Head of caudate nucleus (tissue), 42 donors: ENCODE measurements at regions not wholly inside any gene's neighbourhood (a gene's known extent, or its start where the extent isn't known, plus 50 kb on each side); places are given as distances from the start of the nearest gene placed in this dataset.

Source experiments
- DNase-seq, 42 donors: peaks; one replicate each; pipeline versions ENCODE4 v3.0.0 to v3.0.0-alpha.2; 2020 to 2021; ENCODE audit warnings: mixed read lengths in 7 of 42
- intact Hi-C: fragments of 100-400 bp; cut with DNase I; formaldehyde crosslinking; loops from one replicate; pipeline ENCODE4 v1.15.0; 2022

DNA sequence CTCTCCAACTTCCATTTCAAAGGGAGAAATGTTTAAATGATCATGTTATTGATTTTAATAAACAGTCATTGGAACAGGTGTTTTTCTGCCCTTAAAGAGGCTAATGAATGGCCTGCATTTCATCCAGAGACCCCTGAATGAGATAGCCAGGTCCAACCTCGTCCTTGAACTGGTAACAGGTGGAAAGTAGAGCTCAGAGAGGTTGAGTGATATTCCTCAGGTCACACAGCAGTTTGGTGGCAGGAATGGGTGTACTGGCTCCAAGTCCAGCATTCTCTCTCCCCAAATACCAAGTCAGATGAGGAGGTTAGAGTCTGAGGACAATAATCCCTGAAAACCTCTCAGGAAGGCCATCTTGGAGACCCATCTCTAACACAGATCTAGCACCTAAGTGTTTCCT is 81.7 kb upstream of the ANO1 start:
- DNase-seq: no peak
- intact Hi-C loops: no loop called here

DNA sequence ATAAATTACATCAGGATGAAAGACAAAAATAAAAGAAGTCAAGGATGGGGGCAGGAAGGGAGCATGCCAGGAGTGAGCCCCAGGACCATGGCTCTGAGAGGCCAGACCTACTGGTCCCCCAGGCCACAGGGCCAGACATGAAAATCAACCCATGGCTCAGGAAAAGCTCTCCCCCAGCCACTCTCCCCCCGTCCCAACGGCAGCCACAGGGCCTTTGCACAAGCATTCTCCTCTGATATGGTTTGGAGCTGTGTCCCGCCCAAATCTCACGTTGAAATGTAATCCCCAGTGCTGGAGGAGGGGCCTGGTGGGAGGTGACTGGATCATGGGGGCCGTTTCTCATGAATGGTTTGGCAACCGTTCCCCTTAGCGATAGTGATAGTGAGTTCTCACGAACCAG is 80.8 kb upstream of the ANO1 start:
- DNase-seq: no peak
- intact Hi-C loops: no loop called here

DNA sequence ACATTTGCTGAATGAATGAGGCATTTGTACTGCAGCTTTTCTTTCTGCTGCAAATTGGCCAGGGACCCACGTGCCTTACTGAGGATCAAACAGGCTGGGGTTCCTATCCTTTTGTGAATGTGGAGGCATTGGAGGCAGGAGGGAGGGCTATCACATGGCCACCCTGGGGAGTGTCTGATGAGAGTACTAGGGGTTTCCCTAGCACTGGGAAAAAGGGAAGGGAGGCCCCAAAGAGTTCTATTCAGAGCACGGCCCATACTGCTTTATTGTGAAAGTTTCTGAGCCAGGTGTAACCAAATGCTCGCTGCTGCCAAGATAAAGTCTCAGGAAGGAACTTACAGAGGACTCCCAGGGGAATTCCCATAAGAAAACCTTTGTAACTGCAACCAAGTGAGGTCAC is 78.4 kb upstream of the ANO1 start:
- intact Hi-C loops: no loop called here

DNA sequence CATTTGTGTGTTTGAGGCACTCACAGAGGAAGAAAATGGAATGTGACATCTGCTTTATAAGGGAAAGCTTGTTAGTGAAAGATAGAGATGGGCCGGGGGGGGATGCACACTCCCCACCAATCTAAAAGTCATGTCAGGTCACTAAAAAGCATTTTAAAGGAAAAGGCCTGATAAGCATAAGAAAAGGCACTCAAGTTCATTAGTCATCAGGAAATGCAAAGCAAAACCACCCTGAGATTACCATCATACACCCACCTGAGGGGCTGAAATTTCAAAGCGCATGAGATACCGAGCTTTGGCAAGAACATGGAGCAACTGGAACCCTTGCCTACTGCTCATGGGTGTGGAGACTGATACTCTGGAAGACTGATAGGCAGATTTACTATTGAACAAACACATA is 77.9 kb upstream of the ANO1 start:
- intact Hi-C loops: no loop called here
- no peak for DNase-seq

More for the DNA sequence above, 78.4 kb upstream of the ANO1 start:
- DNase-seq: peak in 1 of 42 donors; percentile 1

DNA sequence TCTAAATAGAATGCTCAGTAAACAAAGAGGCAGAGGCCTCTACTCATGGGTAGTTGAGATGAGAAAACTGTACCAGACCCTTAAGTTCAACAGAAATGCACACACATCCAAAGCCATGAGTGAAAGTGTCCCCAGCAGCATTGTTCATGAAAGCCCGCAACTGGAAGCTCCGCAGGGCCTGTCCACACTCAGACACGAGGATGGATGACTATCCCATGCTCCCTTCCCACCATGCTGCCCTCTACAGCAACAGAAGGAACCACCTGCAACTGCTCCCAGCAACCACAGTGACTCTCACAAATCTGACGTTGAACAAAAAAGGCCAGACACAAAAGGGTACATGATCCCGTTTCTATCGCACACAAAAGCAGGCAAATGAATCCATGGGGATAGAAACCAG is 76.9 kb upstream of the ANO1 start:
- intact Hi-C loops: no loop called here
- no peak for DNase-seq

DNA sequence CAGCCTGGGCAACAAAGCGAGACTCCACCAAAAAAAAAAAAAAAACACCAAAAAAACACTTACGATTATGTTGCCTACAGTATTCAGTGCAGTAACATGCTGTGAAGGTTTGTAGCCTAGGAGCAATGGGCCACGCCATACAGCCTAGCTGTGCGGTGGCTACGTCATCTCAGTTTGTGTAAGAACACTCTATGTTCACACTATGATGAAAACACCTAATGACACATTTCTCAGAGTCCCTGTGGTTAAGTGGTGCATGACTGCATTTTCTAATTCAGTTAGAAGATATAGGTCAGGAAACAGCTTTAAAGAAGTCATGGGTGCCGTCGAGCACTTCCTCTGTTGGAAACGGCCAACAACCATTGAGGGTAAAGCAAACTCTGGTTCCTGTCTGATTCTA is 75.7 kb upstream of the ANO1 start:
- intact Hi-C loops: no loop called here
- DNase-seq: no peak

DNA sequence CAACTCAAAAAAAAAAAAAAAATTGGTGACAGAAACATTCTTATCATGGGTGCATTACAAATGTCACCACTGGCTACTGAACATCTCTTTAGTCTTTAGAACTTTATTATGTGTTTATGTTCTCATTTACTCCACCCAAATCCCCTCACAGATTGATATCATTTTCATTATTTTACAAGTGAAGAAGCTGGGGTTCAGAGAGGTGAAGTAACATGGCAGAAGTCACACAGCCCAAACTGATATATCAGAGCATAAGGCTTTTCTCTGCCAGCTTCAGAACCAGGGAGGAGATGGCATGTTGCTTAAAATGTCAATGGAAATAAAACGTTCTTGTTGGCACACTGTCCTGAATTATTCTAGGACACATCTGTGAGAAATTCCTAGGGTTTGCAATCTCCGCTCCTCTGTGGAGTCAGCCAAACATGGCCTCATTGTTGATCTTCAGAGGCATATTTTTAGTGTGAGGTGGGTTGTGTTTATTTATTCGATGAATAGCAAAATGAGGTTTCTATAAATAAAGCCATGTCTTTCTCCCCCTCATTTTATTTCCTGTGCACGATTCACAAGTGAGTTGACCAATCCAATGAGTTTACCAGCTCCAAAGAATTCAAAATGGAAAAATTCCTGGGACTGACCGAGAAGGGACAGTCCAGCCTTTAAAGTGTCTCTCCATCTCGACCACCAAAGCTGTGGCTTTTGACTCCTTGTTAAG is 72.9 kb upstream of the ANO1 start:
- intact Hi-C loops: no loop called here
- DNase-seq: no peak

DNA sequence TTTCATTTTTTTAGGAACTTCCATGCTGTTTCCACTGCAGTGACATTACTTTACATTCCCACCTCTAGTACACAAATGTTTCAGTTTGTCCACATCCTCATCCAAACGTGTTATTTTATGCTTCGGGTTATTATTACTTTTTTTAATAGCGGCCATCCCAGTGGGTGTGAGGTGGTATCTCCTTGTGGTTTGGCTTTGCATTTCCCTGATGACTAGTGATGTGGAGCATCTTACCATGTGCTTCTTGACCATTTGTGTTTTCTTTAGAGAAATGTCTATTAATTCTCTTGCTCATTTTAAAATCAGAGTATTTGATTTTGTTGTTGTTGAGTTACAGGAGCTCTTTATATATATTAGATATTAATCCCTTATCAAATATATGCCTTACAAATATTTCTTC is 70.3 kb upstream of the ANO1 start:
- intact Hi-C loops: no loop called here
- DNase-seq: no peak

DNA sequence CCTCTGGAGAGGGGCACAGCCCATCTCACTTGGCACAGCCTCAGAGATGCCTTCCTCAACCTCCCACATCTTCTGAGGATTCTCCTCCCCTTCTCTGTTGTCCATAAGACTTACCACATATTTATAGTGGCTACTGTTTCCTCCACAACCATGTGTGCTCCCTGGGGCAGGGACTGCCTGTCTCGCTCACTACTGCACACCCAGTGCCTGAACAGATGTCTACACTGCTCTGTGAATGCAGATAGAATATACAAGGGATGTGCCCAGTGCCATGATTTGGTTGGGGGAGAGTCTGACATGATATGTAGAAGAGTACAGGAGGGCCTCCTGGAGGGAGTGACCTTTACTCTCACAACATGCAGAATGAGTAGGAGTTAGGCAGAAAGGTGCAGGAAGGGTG is 67.3 kb upstream of the ANO1 start:
- intact Hi-C loops: no loop called here
- no peak for DNase-seq

DNA sequence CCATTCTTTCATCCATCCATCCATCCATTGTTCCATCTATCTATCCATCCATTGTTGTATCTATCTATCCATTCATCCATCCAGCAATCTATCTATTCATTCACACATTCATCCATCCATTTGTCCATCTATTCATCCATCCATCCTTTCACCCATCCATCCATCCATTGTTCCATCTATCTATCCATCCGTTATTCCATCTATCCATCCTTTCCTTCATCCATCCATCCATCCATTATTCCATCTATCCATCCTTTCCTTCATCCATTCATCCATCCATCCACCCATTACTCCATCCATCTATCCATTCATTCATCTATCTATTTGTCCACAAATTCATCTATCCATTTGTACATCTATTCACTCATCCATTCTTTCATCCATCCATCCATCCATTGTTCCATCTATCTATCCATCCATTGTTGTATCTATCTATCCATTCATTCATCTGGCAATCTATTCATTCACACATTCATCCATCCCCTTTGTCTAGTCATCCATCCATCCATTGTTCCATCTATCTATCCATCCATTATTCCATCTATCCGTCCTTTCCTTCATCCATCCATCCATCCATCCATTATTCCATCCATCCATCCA is 65.9 kb upstream of the ANO1 start:
- DNase-seq: no peak
- intact Hi-C loops: no loop called here

DNA sequence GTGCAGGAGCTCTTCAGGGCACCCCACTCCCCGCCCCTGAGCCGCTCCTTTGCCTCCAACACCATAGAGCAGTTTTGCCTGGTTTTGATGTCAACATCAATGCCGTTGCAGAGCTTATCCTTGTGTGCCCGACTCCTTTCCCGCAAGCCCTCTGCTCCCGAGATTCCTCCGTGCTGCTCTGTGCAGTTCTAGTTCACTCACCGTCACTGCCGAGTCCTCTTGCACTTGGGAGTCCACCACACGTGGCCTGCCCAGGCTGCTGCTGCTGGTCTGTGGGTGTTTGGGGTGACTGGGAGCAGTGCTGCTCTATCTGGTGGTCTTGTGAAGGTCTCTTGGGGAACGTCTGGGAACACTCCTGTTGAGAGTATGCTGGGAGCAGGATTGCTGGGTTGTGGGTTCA is 63.8 kb upstream of the ANO1 start:
- no peak for DNase-seq
- intact Hi-C loops: no loop called here

DNA sequence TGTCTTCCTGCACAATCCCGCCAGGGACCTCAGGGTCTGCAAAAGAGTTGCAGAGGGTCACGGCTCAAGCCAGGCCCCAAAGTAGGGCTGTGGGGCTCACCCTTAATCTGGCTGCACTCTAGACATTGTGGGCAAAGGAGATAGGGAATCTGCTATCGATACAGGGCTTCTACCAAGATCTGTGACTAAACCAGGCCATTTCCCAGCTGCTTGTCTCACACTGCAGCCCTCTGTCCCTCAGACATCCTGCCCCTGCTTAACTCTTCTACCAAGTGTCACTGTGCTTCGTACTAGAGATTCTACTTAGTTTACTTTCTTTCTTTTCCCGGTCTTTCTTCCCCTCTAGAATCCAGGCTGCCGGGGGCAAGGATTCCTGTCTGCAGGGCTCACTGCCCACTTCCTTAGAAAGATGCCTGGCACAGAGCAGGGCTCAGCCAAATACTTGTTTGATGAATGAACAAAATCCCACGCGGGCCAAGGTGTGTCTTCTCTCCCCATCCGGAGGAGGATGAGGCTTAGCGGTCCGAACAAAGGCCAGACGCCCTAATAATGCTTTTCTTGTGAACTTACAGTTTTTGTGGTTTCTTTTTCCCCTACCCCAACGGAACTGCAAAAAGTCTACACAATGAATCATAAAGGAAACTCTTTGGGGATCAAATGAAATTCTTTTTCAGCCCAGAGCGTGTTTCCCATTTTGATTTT is 61.3 kb upstream of the ANO1 start:
- intact Hi-C loops: no loop called here
- no peak for DNase-seq

DNA sequence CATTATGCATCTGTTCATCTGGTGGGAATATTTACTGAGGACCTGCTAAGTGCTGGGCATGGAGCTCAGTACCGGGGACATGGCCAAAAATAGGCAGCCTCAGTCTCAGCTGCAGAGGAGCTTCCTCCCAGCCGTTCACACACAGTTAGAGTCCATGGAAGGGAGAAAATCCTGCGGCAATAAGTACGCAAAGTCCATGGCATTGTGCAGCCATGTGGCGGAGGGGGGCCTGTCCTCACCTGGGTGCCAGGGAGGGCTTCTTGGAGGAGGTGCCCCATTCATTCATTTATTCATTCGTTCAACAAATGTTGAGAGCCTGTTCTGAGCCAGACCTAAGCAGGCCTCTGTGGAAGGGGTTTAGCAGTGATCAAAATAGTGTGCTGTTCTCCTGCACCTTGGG is 59.3 kb upstream of the ANO1 start:
- intact Hi-C loops: no loop called here
- DNase-seq: no peak

DNA sequence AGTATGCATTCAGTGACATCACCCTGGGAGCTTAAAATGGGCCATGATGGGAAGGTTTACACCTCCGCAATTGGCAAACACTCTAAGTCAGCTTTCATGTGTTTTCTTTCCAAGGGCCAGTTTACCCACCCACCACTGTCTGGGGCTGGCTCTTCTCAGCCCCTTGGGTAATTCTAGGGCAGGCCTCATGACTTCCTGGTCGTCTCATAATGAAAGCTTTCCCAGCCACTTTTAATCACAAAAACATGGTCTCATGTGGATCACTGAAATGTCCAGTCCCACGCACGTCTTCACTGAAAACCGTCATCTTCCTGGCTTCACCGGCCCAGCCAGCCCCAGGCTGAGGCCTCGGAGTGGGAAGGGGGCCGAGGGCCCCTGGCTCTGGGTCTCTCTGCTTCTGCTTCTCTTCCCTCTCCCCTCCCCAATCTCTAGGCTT is 58.5 kb upstream of the ANO1 start:
- DNase-seq: peak in 1 of 42 donors; percentile 8
- intact Hi-C loops: no loop called here

DNA sequence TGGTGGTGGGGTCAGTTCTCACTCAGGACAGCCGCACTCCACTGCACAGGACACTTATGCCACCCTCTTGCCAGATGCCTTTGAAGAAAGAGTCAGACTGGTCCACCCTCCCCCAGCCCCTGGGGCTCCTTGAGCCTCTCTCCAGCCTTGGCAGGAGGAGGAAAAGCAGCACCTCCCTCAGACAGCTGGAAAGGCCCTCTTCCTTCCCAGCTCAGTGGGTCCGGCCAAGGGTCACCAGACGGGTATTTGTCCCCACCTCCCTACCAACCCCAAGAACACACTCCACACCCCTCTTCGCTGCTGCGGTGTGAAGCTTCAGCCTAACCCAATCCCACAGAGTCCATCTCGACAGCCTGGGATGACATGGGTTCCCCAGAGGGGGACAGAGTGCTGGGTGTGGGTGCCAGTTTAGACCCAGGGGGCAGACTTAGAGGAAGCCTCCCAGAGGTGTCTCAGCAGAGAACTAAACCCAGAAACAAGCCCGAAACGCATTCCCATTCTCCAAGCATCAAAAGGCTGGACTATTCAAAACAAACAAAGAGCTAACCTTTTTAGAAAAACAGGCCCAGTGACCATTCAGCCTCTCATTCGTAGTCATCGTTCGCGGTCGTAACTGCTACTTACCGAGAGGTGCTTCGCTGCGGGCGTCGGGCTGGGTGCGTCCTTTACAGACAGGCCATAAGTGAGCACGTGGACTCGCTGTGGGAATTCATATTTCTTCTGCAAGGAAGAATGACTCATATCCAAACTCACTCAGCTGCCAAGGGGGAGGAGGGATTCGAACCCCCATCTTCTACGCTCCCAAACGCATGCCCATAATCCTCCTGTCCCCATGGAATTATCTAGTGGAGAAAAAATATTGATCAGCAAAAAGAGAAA is 57.5 kb upstream of the ANO1 start:
- intact Hi-C loops: no loop called here
- DNase-seq: peak in 1 of 42 donors; percentile 31

DNA sequence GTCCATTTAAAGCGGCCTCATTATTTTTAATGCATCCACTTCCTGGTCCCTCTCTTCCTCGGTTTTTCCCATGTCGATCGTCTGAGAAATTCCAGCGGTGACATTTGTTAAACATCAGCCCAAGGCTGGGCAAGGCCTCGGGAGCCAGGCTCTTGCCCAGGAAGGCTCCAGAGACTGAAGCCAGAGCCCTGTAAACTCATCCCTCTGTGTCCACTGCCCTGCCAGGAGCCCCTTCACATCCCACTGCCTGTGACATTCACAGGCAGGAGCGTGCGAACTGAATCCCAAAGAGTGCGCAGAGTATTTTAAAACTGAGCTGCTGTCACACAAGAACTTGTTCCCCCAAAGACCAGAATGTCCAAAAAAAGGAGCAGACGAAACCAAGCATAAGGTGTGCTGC is 56.5 kb upstream of the ANO1 start:
- peak in 1 of 42 donors; percentile 7 for DNase-seq
- intact Hi-C loops: no loop called here

DNA sequence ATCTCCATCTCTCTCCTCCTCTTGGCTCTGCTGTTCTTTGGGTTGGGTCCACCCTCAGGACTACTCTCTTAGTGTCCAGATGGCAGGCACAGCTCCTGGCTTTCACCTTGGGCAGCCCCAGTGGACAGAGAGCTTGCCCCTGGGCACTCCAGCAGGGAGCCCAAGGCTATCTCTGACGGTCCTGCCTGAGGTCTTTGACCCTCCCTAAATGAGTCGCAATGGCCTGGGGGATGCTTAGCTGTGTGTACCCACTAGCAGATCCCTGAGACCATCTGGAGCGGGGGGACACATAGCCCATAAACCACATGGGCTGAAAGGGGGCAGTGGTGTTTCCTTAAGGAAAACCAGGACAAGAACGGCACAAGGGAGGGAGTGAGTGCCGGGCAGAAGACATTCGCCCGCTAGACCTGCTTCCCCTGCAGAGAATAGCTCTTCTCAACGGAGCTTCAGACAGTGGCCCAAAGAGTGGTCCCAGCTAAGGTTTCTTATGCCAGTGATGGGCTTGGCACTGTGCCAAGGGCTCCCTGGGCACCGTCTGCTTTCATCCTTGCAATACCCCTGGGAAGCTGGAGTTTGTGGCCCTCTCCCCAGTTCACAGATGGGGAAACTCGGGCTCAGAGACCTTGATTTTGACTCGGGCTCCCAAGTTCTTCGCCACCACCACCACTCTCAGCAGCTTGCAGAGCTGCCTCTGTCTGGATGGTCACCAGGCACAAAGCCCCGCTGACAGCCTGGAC is 53.9 kb upstream of the ANO1 start:
- intact Hi-C loops: no loop called here
- DNase-seq: no peak

DNA sequence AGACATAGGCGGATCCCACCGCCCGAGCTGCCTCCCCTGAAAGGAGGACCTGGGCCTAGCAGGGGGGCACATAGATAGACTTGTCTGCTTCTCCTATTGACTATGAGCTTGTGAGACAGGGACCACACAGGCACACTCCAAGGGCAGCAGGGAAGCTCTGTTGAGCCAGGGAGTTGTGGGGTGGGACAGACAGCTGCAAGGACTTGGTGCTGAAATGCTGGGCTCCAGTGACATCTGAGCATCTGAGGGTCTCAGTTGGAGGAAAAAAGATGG is 53.4 kb upstream of the ANO1 start:
- intact Hi-C loops: no loop called here
- DNase-seq: no peak

DNA sequence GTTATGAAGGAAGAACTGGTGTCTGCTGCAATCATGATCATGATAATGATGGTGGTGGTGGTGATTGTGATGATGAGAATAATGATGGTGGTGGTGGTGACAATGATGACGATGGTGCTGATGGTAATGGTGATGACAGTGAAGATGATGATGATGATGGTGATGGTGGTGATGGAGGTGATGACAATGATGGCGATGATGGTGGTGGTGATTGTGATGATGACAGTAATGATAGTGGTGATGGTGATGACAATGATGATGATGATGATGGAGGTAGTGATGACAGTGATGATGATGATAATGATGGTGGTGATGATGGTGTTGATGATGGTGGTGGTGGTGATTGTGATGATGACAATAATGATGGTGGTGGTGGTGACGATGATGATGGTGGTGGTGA is 52.8 kb upstream of the ANO1 start:
- no peak for DNase-seq
- intact Hi-C loops: no loop called here
